Effector CD4-positive, alpha-beta T cell (primary cell): ENCODE measurements at regions not wholly inside any gene's neighbourhood (a gene's known extent, or its start where the extent isn't known, plus 50 kb on each side); places are given as distances from the start of the nearest gene placed in this dataset.
A peak's percentile ranks its signal among the peaks of the same experiment; 100 is the strongest.

Experiments
- DNase-seq: peaks from one replicate; pipeline ENCODE4 v3.0.0-alpha.2; 2020

GRCh38 chr17:68185820-68186219 is 62.0 kb upstream of the AMZ2 start:
- DNase-seq, result no peak

GRCh38 chr17:68190495-68190894 is 57.3 kb upstream of the AMZ2 start:
- no peak for DNase-seq

DNA sequence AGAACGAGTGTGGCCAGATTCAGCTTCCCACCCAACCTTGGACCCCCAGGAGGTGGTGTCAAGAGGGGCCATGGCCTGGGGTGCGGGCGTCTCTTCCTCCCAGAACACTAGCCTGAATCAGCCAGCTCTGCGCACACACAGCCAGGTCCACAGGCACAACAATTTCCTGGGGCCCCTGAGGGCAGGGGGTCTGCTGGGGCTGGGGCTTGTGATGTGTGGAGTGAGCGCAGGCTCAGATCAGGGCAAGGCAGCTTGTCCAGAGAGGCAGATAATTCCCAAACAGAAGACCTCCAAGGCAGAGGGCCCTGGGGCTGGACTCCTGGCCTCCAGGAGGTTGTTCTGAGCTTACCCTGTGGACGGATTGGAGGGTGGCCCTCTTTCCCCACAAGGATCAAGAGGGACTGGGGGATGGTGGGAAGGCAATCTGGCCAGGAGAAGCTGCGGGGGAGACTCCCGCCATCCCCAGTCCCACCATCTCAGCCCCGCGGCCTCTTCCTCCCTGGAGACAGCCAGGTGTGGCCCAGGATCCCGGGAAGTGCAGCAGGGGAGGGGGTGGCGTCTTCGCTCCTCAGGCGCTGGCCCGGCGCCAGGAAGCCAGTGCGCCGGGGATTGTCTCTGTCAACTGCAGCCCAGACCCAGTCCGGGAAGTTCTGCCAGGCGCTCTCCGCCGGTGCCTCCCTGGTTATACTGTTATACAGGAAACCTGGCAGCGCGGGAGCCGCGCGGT is 52.0 kb upstream of the AMZ2 start:
- DNase-seq, result no peak

- no peak for DNase-seq
Observed at GRCh38 chr17:68196394-68197090, 51.3 kb upstream of the AMZ2 start.

- DNase-seq, result peak; percentile 34
Observed at GRCh38 chr17:68197091-68197996, 50.5 kb upstream of the AMZ2 start.

- no peak for DNase-seq
Observed at GRCh38 chr17:68197997-68198930, 49.6 kb upstream of the AMZ2 start.
